Activated T-cell treated with anti-CD3 and anti-CD28 coated beads, Interleukin-2, amount 50 U/mL, for 4 hours (primary cell): ENCODE measurements at regions not wholly inside any gene's neighbourhood (a gene's known extent, or its start where the extent isn't known, plus 50 kb on each side); places are given as distances from the start of the nearest gene placed in this dataset.

Source experiments
- ATAC-seq, 2 donors: fragments of 200-7000 bp; cut with Tn5 transposase; one replicate each; pipeline ENCODE4 v1.10.0; 2021
- DNase-seq: peaks from one replicate; pipeline ENCODE4 v3.0.0-alpha.2; 2020
- H3K27me3 Mint-ChIP-seq: one replicate; pipeline ENCODE4 v1.8.0; 2021; ENCODE audit warnings: low read depth, mixed read lengths
- H3K36me3 Mint-ChIP-seq: one replicate; pipeline ENCODE4 v1.8.0; 2022; ENCODE audit warnings: mixed read lengths; ENCODE audit not compliant: insufficient read depth
- H3K4me1 Mint-ChIP-seq: one replicate; pipeline ENCODE4 v1.8.0; 2021; ENCODE audit warnings: low read depth, mixed read lengths
- H3K4me3 Mint-ChIP-seq: one replicate; pipeline ENCODE4 v1.8.0; 2021; ENCODE audit warnings: mild to moderate bottlenecking, moderate library complexity, mixed read lengths
- H3K9me3 Mint-ChIP-seq: one replicate; pipeline ENCODE4 v1.8.0; 2021; ENCODE audit warnings: mixed read lengths

DNA sequence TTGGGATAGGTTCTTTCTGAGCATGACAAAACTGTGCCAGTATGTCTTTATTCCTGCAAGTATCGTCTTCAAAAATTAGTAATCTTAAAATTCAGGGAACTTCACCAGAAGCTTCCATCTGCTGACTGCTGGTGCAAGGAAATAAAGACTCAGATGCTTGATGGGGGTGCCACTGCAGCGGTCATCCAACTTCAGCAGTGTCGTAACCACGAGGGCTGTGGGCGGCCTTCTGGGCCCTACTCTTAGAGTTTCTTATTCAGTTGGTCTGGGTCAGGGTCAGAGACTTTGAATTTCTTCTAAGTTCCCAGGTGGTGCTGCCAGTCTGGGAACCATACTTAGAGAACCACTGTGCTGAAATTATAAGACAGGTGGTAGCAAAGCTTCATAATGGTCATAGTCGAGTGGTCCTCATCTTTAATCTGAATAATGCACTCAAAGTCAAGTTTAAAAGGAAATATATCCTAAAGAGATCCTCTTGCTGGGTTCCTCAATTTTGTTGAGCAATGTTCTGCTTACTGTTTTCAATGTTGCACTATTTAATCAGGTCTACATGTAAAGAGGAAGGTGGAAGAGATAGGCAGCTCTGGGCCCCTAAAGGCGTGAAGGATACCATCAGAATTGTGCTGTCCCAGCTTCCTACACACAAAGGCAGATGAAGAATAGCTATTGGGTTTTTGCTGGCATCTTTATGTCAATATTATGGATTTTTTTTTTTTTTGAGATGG lies 165.4 kb upstream of the GMDS start:
- ATAC-seq: no peak

DNA sequence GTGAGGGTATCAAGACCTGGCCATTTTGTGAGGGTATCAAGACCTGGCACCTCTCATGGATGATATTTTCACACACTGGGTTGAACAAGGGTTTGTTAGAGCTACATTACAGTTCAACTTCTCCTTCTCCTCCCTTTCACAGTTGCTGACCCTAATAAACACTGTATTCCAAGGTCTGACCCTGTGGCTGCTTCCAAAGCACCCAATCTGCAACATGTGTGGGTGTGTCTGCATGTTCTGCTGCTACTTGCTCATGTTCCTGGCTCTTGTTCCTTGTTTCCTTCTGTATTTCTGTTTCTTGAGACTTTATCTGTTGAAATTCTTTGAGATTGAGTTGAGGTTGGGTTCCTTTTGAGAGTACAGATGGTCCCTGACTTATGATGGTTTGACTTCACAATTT lies 162.1 kb upstream of the GMDS start:
- H3K4me1 Mint-ChIP-seq: no peaks in the 10 kb centered on the region
- H3K4me3 Mint-ChIP-seq: no peak overlapping the region
- ATAC-seq (no peak), DNase-seq (no peak)
- H3K36me3 Mint-ChIP-seq: peaks cover 4% of the 10 kb centered on the region
- no peaks in the 10 kb centered on the region for H3K27me3 Mint-ChIP-seq
- H3K9me3 Mint-ChIP-seq: no peaks in the 10 kb centered on the region

More for the DNA sequence above, 165.4 kb upstream of the GMDS start:
- no peak for DNase-seq
- no peaks in the 10 kb centered on the region for H3K36me3 Mint-ChIP-seq
- no peaks in the 10 kb centered on the region for H3K27me3 Mint-ChIP-seq
- no peak overlapping the region for H3K4me3 Mint-ChIP-seq
- no peaks in the 10 kb centered on the region for H3K9me3 Mint-ChIP-seq
- H3K4me1 Mint-ChIP-seq: no peaks in the 10 kb centered on the region

DNA sequence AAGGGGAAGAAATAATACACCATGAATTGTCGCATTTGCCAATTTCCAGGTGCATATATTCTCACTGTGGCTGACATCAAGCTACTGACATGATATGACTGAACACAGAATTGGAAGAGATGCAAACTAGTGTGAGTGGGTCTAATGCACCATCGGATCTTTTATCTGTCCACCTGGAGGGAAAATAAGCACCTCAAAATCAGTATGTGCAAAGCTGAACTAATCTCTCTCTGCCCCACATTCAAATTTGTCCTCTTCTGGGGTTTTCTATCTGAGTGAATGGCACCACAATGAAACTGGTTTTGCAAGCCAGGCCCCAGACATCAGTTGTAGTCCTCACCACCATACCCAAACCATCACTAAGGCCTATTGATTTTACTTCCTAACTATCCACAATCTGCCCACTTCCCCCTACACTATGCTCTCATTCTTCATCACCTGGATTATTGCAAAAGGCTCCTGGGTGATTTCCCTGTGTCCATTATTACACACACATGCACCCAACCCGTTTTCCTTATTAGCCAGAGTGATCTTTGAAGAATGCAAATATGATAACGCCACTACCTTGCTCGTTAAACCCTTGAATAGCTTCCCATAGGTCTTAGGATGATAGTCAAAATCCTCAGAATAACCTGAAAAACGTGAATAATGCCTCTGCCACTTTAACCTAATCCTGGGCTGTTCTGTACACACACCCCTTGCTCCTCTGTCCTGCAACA lies 159.0 kb upstream of the GMDS start:
- no peak for DNase-seq
- H3K36me3 Mint-ChIP-seq: peaks cover 14% of the 10 kb centered on the region
- no peaks in the 10 kb centered on the region for H3K4me1 Mint-ChIP-seq
- no peaks in the 10 kb centered on the region for H3K27me3 Mint-ChIP-seq
- no peak overlapping the region for H3K4me3 Mint-ChIP-seq
- no peaks in the 10 kb centered on the region for H3K9me3 Mint-ChIP-seq
- ATAC-seq: no peak

DNA sequence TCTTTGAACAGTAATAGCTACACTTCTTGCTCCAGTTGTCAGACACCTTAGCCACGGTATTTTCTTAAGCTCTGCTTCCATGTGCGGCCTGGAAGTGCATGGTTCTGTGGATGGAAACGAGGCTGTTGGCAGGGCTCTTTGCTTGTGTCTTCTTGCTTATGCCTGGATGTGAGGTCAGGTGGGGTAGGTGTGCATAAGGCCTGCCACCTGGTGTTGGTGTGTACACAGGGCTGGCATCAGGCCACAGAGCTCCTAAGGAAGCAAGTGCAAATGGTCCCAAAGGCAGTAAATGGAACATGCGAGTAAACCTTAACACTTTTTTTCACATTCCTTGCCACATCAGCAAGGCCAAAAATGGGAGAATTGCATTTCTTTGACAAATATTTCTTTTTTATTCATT lies 158.1 kb upstream of the GMDS start:
- no peak for ATAC-seq
- Mint-ChIP-seq H3K36me3 (peaks cover 16% of the 10 kb centered on the region), H3K27me3 (no peaks in the 10 kb centered on the region), H3K4me1 (no peaks in the 10 kb centered on the region), H3K4me3 (no peak overlapping the region), H3K9me3 (no peaks in the 10 kb centered on the region)
- DNase-seq: no peak

DNA sequence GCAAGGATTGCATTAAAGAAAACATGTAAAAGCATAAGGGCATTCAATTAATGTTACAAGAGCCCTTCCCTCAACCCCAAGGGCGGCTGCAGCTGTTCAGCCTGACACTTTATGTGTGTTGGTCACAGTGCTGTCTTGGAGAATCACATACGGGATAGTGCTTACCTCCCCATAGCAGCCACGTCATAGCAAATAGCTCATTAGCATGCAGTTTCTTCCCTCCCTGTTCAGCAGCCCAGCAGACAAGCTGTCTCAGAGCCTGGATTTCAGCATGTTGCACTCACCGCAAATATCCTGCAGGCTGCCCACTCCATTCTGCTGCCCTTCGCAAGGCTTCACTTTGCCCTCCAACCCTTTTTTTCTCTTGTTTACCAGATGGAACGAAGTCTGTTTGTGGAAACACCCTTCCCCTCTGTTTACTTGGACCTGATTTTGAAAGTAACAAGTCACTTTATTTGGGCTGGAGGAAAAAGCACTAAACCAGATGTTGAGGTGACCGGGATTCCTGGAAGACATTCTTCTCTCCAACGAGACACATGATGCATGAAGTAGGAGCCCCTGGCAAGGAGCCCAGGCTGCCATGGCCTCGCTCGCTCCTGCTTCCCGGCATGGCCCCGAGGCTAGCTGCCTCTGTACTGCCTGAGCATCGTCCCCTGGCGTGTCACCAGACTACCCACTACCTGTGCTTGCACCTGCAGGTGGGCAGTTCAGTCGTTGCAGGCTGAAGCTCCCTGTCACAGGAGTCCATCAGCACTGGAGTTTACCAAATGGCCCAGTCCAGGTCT lies 151.6 kb upstream of the GMDS start:
- no peak overlapping the region for H3K4me3 Mint-ChIP-seq
- H3K9me3 Mint-ChIP-seq: no peaks in the 10 kb centered on the region
- no peaks in the 10 kb centered on the region for H3K4me1 Mint-ChIP-seq
- peaks cover 21% of the 10 kb centered on the region for H3K36me3 Mint-ChIP-seq
- ATAC-seq: no peak
- no peak for DNase-seq
- no peaks in the 10 kb centered on the region for H3K27me3 Mint-ChIP-seq

DNA sequence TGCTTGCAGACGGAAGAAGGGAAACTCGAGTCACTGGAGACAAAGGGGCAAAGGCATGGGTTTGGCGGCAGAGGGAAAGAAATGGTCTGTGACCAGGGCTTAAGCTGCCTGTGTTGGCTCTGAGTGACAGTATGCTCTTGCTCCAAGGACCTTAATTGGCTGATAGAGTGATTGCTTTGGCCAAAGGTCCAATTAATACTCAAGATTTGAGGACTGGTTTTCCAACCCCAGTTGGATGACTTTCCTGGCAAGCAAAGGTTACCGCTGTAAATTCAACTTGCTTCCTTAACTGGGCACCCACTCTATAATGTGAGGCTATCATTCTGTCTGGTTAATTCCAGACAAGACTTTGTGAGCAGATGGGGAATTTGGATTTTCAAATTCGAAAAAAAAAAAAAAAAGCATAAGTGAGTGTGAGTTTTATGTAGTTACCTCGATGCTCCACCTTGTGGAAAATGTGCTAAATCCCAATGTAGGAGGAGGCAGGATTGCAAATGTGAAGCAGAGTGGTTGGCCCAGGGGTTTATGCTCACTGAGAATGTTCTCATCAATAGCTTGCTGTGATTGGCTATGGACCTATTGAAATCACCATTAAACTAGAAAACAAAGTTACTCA lies 150.7 kb upstream of the GMDS start:
- DNase-seq: no peak
- no peak overlapping the region for H3K4me3 Mint-ChIP-seq
- H3K9me3 Mint-ChIP-seq: no peaks in the 10 kb centered on the region
- no peaks in the 10 kb centered on the region for H3K27me3 Mint-ChIP-seq
- no peaks in the 10 kb centered on the region for H3K4me1 Mint-ChIP-seq
- H3K36me3 Mint-ChIP-seq: peaks cover 21% of the 10 kb centered on the region
- ATAC-seq: no peak

DNA sequence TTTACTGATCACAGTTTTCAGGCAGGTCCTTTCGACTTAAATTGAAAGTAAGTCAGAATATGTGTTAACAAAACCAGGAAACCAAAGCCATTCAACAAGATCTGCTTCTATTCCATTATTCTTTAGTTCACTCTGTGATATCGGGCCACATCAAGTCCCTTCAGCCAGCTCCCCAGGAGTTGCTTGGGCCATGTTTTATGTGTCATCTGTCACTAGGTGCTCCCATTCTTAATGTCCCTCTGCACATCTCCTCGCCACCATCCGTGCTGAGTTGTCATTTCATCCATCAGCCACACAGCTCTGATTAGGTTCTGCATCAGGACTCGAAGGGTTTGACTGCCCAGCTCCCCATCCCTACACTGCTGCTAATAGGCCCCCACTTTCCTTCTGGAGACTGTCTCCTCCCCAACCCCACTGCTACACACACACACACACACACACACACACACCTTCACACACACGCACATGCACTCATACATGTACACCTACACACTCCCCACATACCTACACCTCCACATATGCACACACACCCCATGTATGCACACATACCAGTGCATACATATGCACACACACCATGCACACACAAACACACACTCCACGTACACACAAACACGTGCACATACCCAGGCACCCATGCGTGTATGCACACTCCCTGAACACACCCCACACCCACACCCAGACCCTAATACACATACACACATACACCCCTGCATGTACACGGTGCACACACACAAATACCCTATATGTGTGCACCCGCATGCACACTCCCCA lies 143.3 kb upstream of the GMDS start:
- H3K4me1 Mint-ChIP-seq: no peaks in the 10 kb centered on the region
- no peak overlapping the region for H3K4me3 Mint-ChIP-seq
- no peaks in the 10 kb centered on the region for H3K9me3 Mint-ChIP-seq
- H3K36me3 Mint-ChIP-seq: peaks cover 2% of the 10 kb centered on the region
- no peaks in the 10 kb centered on the region for H3K27me3 Mint-ChIP-seq
- no peak for ATAC-seq
- no peak for DNase-seq

DNA sequence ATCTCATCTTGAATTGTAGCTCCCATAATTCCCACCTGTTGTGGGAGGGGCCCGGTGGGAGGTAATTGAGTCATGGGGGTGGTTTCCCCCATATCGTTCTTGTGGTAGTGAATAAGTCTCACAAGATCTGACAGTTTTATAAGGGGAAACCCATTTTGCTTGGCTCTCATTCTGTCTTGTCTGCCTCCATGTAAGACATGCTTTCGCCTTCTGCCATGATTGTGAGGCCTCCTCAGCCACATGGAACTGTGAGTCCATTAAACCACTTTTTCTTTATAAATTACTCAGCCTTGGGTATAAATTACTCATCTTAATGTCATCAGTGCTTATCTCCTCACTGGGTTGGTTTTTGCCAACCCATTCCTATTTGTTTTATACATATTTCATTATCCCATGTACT lies 142.0 kb upstream of the GMDS start:
- DNase-seq: no peak
- Mint-ChIP-seq H3K4me1 (no peaks in the 10 kb centered on the region), H3K4me3 (no peak overlapping the region)

DNA sequence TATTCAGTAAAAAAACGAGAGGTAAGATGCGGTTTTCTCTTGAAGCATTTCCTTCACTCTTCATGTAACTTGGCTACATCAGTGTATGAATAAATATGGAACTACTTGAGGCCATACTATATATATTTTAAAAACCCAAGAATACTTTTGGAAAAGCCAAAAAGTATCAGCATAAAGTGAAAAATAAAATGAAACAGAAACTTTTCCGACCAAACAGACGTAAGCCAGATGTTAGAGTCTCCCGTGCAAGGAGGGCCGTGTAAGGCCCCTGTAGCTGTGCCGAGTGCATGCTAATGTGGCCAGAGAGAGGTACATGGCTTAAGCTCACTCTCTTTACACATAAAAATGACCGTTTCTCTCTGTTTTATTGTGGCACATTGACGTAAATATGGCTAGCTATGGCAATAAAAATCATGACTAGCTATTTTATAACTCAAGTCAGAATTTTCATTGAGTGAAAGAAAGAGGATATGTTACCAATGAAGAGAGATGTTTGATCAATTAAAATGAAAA lies 140.1 kb upstream of the GMDS start:
- no peaks in the 10 kb centered on the region for H3K36me3 Mint-ChIP-seq
- no peak for ATAC-seq
- no peaks in the 10 kb centered on the region for H3K27me3 Mint-ChIP-seq

More for the DNA sequence above, 142.0 kb upstream of the GMDS start:
- ATAC-seq: peak; percentile 80 to 88
- no peaks in the 10 kb centered on the region for H3K27me3 Mint-ChIP-seq
- H3K36me3 Mint-ChIP-seq: peaks cover 2% of the 10 kb centered on the region
- H3K9me3 Mint-ChIP-seq: no peaks in the 10 kb centered on the region

DNA sequence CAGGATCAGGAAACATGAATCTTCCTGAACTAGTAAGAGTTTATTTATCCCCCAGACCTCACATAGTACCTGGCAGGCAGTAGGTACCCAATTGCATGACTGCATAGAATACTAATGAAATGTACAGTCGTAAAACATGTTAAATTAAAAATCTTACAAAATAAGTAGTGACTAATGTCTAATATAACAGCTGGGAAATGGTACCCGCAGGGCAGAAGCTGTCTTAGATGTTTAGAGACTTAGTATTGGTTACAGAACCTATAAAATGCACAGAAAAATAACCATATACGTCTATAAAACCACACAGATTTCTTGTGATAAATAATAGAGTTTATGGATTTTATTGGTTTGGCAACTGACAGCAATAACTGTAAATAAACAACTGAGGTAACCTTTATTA lies 139.1 kb upstream of the GMDS start:
- Mint-ChIP-seq H3K9me3 (no peaks in the 10 kb centered on the region), H3K36me3 (no peaks in the 10 kb centered on the region), H3K4me1 (no peaks in the 10 kb centered on the region), H3K4me3 (no peak overlapping the region), H3K27me3 (no peaks in the 10 kb centered on the region)
- DNase-seq (no peak), ATAC-seq (no peak)

More for the DNA sequence above, 140.1 kb upstream of the GMDS start:
- Mint-ChIP-seq H3K4me1 (no peaks in the 10 kb centered on the region), H3K4me3 (no peak overlapping the region), H3K9me3 (no peaks in the 10 kb centered on the region)
- DNase-seq: no peak

DNA sequence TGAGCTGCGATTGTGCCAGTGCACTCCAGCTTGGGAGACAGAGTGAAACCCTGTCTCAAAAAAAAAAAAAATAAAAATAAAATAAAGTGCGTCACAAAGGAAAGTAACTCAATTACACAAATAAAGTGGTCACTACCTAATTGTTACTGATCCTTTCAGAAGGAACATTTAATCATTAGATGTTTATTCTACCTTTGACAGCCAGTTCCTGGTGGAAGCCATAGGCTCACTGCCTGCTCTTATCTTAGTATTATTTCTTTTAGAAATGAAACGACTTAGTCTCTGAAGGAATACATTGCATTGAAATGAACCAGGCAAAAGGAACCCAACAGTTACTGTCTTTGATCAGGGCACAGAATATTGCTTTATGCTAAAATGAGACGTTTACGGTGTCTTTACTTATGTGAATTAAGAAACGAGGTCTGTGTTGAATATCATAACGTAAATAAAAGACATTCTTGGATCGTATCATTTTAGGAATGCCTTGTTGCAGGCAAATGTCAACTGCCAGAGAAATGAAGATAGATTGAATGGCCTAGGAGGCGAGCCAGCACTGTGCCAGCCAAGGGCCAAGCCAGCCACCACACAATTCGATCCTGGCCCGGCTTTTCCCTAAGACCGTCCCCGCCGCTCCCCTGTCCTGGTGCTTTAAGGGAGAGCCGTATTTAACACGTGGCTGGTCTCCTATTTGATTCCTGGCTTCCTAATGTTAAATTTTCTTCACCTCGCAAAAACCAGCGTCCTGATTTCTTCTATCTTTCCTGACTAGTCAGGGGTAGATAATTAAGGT lies 136.7 kb upstream of the GMDS start:
- no peaks in the 10 kb centered on the region for H3K36me3 Mint-ChIP-seq
- no peaks in the 10 kb centered on the region for H3K9me3 Mint-ChIP-seq
- H3K27me3 Mint-ChIP-seq: no peaks in the 10 kb centered on the region
- H3K4me3 Mint-ChIP-seq: no peak overlapping the region
- no peak for DNase-seq
- H3K4me1 Mint-ChIP-seq: no peaks in the 10 kb centered on the region
- ATAC-seq: no peak

DNA sequence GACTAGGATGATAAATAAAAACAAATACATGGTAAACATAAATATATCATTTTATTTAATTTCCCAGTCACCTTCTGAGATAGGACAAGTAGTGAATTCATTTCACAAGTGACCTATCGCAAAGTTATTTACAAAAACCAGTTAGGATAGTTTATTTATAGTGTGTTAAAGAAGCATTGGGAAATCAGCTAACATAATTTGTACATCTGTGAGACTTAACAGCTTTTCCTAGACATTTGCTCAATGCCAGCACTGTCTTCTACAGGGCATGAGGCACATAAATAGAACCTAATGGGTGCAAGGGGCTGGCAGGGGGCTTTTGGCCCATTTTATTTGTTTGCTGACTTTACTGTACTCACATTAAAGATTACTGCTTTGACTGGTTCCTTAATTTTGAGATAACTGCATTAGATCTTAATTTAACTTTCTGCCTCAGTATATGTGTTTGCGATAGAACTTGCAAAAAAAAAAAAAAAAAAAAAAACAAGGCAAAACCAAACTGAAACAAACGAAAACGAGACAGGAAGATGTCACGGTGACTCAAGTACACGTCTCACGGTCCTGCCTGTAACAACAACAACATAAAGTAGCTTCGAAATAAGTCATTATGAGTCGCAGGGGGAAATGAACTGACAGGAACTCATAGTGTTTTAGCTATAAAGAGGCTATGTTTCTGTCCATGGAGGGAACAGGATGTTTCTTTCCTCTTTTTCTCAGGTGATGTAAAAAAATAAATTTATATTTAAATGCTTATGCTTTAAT lies 133.7 kb upstream of the GMDS start:
- H3K9me3 Mint-ChIP-seq: no peaks in the 10 kb centered on the region
- no peaks in the 10 kb centered on the region for H3K36me3 Mint-ChIP-seq
- ATAC-seq: peak; percentile 48 to 70
- H3K4me3 Mint-ChIP-seq: no peak overlapping the region
- no peak for DNase-seq
- H3K4me1 Mint-ChIP-seq: no peaks in the 10 kb centered on the region
- no peaks in the 10 kb centered on the region for H3K27me3 Mint-ChIP-seq
